Astrocyte (in vitro differentiated cells and primary cell): ENCODE measurements at regions not wholly inside any gene's neighbourhood (a gene's known extent, or its start where the extent isn't known, plus 50 kb on each side); places are given as distances from the start of the nearest gene placed in this dataset.
"Not testable (repeated sequence)": the region's sequence is repeated elsewhere in the genome, so short reads cannot be mapped to it uniquely, and the experiment has no call there.

Experiments used
- DNase-seq: peaks from one replicate; pipeline ENCODE4 v3.0.0-alpha.2; 2010; ENCODE audit warnings: low read depth
- FAIRE-seq: peaks from 2 replicates; lab custom pipeline; 2011; peaks lifted over from hg19 to GRCh38; lab: Jason Lieb, UNC
- H2AFZ ChIP-seq: 2 replicates; pipeline ENCODE4 v1.6.0; 2012; ENCODE audit warnings: low read depth, low read length, inconsistent platforms
- H3K27ac ChIP-seq: 2 replicates; pipeline ENCODE4 v1.5.1; 2011; ENCODE audit warnings: low read depth, low read length, inconsistent platforms
- H3K27me3 ChIP-seq: 2 replicates; pipeline ENCODE4 v1.6.0; 2011; ENCODE audit warnings: low read length, inconsistent platforms; ENCODE audit not compliant: insufficient read depth
- H3K36me3 ChIP-seq: 2 replicates; pipeline ENCODE4 v1.5.1; 2011; ENCODE audit warnings: low read length, inconsistent platforms; ENCODE audit not compliant: insufficient read depth
- H3K4me1 ChIP-seq: 2 replicates; pipeline ENCODE4 v1.5.1; 2011; ENCODE audit warnings: low read length, inconsistent platforms; ENCODE audit not compliant: insufficient read depth
- H3K4me2 ChIP-seq: 2 replicates; pipeline ENCODE4 v1.6.0; 2012; ENCODE audit warnings: low read length, inconsistent platforms
- H3K4me3 ChIP-seq: 2 replicates; pipeline ENCODE4 v1.5.1; 2011; ENCODE audit warnings: low read depth, mild to moderate bottlenecking, low read length, inconsistent platforms; ENCODE audit not compliant: insufficient read depth
- H3K79me2 ChIP-seq: 2 replicates; pipeline ENCODE4 v1.6.0; 2012; ENCODE audit warnings: mild to moderate bottlenecking, low read length, inconsistent platforms; ENCODE audit not compliant: insufficient read depth
- H3K9ac ChIP-seq: 2 replicates; pipeline ENCODE4 v1.6.0; 2012; ENCODE audit warnings: mild to moderate bottlenecking, low read length, inconsistent platforms
- H3K9me3 ChIP-seq: 2 replicates; pipeline ENCODE4 v1.5.1; 2012; ENCODE audit warnings: low read depth, mild to moderate bottlenecking, low read length, inconsistent platforms; ENCODE audit not compliant: insufficient read depth
- H4K20me1 ChIP-seq: 2 replicates; pipeline ENCODE4 v1.6.0; 2012; ENCODE audit warnings: low read length, inconsistent platforms; ENCODE audit not compliant: insufficient read depth
- H3K27ac Mint-ChIP-seq: one replicate; pipeline ENCODE4 v1.8.0; 2021; ENCODE audit warnings: mild to moderate bottlenecking, mixed read lengths; ENCODE audit not compliant: unreplicated experiment
- H3K27me3 Mint-ChIP-seq: one replicate; pipeline ENCODE4 v1.8.0; 2021; ENCODE audit warnings: low read depth, mixed read lengths; ENCODE audit not compliant: unreplicated experiment
- H3K36me3 Mint-ChIP-seq: one replicate; pipeline ENCODE4 v1.8.0; 2021; ENCODE audit warnings: low read depth, mixed read lengths; ENCODE audit not compliant: unreplicated experiment
- H3K4me1 Mint-ChIP-seq: one replicate; pipeline ENCODE4 v1.8.0; 2021; ENCODE audit warnings: low read depth, mixed read lengths; ENCODE audit not compliant: unreplicated experiment
- H3K4me3 Mint-ChIP-seq: one replicate; pipeline ENCODE4 v1.8.0; 2021; ENCODE audit warnings: mild to moderate bottlenecking, moderate library complexity, mixed read lengths; ENCODE audit not compliant: unreplicated experiment
- H3K9me3 Mint-ChIP-seq: one replicate; pipeline ENCODE4 v1.8.0; 2021; ENCODE audit warnings: mild to moderate bottlenecking, mixed read lengths; ENCODE audit not compliant: unreplicated experiment

GRCh38 chr21:5154641-5154982 lies 5366.8 kb upstream of the TPTE start:
- H3K4me2 ChIP-seq, H3K4me1 ChIP-seq, H3K27me3 ChIP-seq, DNase-seq, FAIRE-seq, H3K27ac ChIP-seq, H3K4me1 Mint-ChIP-seq, H3K9me3 Mint-ChIP-seq, H3K36me3 ChIP-seq, H3K36me3 Mint-ChIP-seq, H3K79me2 ChIP-seq, H4K20me1 ChIP-seq, H2AFZ ChIP-seq, H3K27ac Mint-ChIP-seq, H3K27me3 Mint-ChIP-seq, H3K4me3 ChIP-seq, H3K4me3 Mint-ChIP-seq, H3K9ac ChIP-seq, H3K9me3 ChIP-seq: not testable (repeated sequence)

- H2AFZ ChIP-seq, H3K4me1 Mint-ChIP-seq, H3K36me3 ChIP-seq, H3K9me3 Mint-ChIP-seq, H3K9me3 ChIP-seq, H3K79me2 ChIP-seq, FAIRE-seq, H3K27ac Mint-ChIP-seq, H3K36me3 Mint-ChIP-seq, H3K27me3 ChIP-seq, H3K27ac ChIP-seq, DNase-seq, H3K4me2 ChIP-seq, H4K20me1 ChIP-seq, H3K4me3 ChIP-seq, H3K27me3 Mint-ChIP-seq, H3K4me1 ChIP-seq, H3K4me3 Mint-ChIP-seq, H3K9ac ChIP-seq: not testable (repeated sequence)
Measured at GRCh38 chr21:5162693-5163574, 5358.4 kb upstream of the TPTE start.

- FAIRE-seq, H4K20me1 ChIP-seq, H2AFZ ChIP-seq, H3K79me2 ChIP-seq, H3K9me3 Mint-ChIP-seq, H3K27me3 Mint-ChIP-seq, DNase-seq, H3K9ac ChIP-seq, H3K4me1 Mint-ChIP-seq, H3K9me3 ChIP-seq, H3K4me2 ChIP-seq, H3K27me3 ChIP-seq, H3K4me3 ChIP-seq, H3K4me1 ChIP-seq, H3K27ac ChIP-seq, H3K36me3 Mint-ChIP-seq, H3K36me3 ChIP-seq, H3K27ac Mint-ChIP-seq, H3K4me3 Mint-ChIP-seq: not testable (repeated sequence)
Measured at GRCh38 chr21:5165829-5166228, 5355.6 kb upstream of the TPTE start.
